DOHH2 (cell line): ENCODE measurements at regions not wholly inside any gene's neighbourhood (a gene's known extent, or its start where the extent isn't known, plus 50 kb on each side); places are given as distances from the start of the nearest gene placed in this dataset.

Source experiments
- H3F3A ChIP-seq: fragments of 200-600 bp; sonication (generic), shearing (Covaris generic); 2 replicates; pipeline ENCODE4 v1.6.0; 2016; ENCODE audit warnings: antibody characterized with exemption, mild to moderate bottlenecking; ENCODE audit not compliant: control insufficient read depth, insufficient read depth
- H3K27ac ChIP-seq: fragments of 200-600 bp; sonication (generic); 2 replicates; pipeline ENCODE4 v1.5.1; 2014; ENCODE audit warnings: low read depth, mild to moderate bottlenecking, low read length, moderate library complexity
- H3K27me3 ChIP-seq: fragments of 200-600 bp; sonication (generic); 2 replicates; pipeline ENCODE4 v1.6.1; 2014; ENCODE audit warnings: mild to moderate bottlenecking, low read length, mixed read lengths; ENCODE audit not compliant: control insufficient read depth
- H3K36me3 ChIP-seq: fragments of 200-600 bp; sonication (generic); 2 replicates; pipeline ENCODE4 v1.6.1; 2014; ENCODE audit warnings: mild to moderate bottlenecking, low read length, moderate library complexity, mixed read lengths; ENCODE audit not compliant: control insufficient read depth
- H3K4me1 ChIP-seq: fragments of 200-600 bp; sonication (generic); 2 replicates; pipeline ENCODE4 v1.6.1; 2014; ENCODE audit warnings: mild to moderate bottlenecking, low read length, mixed read lengths; ENCODE audit not compliant: control insufficient read depth
- H3K4me2 ChIP-seq: fragments of 200-600 bp; sonication (generic); 2 replicates; pipeline ENCODE4 v1.6.0; 2014; ENCODE audit warnings: mild to moderate bottlenecking, low read length, moderate library complexity
- H3K4me3 ChIP-seq: fragments of 200-600 bp; sonication (generic); 2 replicates; pipeline ENCODE4 v1.5.1; 2014; ENCODE audit warnings: mild to moderate bottlenecking, low read length, mixed read lengths
- H3K79me2 ChIP-seq: fragments of 200-600 bp; sonication (generic); 2 replicates; pipeline ENCODE4 v1.6.1; 2014; ENCODE audit warnings: mild to moderate bottlenecking, low read length, mixed read lengths; ENCODE audit not compliant: control insufficient read depth
- H3K9me2 ChIP-seq: fragments of 200-600 bp; sonication (generic); replicated peaks from 2 replicates; pipeline ENCODE4 v1.6.1; 2014; ENCODE audit warnings: mild to moderate bottlenecking, low read length, mixed read lengths; ENCODE audit not compliant: control insufficient read depth
- H3K9me3 ChIP-seq: fragments of 200-600 bp; sonication (generic); 2 replicates; pipeline ENCODE4 v1.6.1; 2014; ENCODE audit warnings: antibody characterized with exemption, low read length, mixed read lengths; ENCODE audit not compliant: control insufficient read depth, insufficient read depth
- H4K20me1 ChIP-seq: fragments of 200-600 bp; sonication (generic); 2 replicates; pipeline ENCODE4 v1.6.0; 2014; ENCODE audit warnings: low read depth, mild to moderate bottlenecking, antibody characterized with exemption, low read length, moderate library complexity; ENCODE audit not compliant: control insufficient read depth, insufficient read depth
- EZH2phosphoT487 ChIP-seq: fragments of 200-600 bp; sonication (generic); IDR thresholded peaks from 2 replicates; pipeline ENCODE4 v1.6.1; 2017; ENCODE audit warnings: borderline replicate concordance, mild to moderate bottlenecking, antibody characterized with exemption, low read length, moderate library complexity, mixed read lengths
- TF ChIP-seq, protein P1 (sequence below): fragments of 200-600 bp; sonication (generic); IDR thresholded peaks from one replicate; pipeline ENCODE4 v1.5.1; 2014; ENCODE audit warnings: antibody characterized with exemption, mild to moderate bottlenecking, low read depth, low read length; ENCODE audit not compliant: poor library complexity, severe bottlenecking

DNA sequence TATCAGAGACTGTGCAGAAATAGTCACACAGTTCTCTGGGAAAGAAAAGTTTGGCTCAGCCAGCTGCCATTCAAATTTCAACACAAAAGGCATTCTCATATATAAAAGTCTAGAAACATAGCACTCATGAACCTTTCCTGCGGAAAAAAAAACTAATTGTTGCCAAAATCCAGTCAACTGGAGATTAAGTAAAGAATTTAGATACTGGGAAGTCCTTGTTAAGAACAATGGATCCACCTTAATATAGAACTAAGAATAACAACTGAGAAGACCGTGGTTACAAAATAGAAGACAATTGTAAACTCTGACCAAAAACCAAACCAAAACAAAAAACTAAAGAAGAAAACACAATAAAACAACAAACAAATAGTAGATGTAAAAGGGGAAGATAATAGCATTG is 238.8 kb upstream of the PCSK5 start:
- H3K36me3 ChIP-seq = no peaks in the 10 kb centered on the region
- H3K9me3 ChIP-seq = no peaks in the 10 kb centered on the region
- H4K20me1 ChIP-seq = no peaks in the 10 kb centered on the region
- no peak overlapping the region for H3K27ac ChIP-seq
- no peak overlapping the region for H3K4me2 ChIP-seq
- H3F3A ChIP-seq = no peaks in the 10 kb centered on the region
- no peaks in the 10 kb centered on the region for H3K27me3 ChIP-seq
- H3K9me2 ChIP-seq = no peaks in the 10 kb centered on the region
- TF ChIP-seq, protein P1, sequence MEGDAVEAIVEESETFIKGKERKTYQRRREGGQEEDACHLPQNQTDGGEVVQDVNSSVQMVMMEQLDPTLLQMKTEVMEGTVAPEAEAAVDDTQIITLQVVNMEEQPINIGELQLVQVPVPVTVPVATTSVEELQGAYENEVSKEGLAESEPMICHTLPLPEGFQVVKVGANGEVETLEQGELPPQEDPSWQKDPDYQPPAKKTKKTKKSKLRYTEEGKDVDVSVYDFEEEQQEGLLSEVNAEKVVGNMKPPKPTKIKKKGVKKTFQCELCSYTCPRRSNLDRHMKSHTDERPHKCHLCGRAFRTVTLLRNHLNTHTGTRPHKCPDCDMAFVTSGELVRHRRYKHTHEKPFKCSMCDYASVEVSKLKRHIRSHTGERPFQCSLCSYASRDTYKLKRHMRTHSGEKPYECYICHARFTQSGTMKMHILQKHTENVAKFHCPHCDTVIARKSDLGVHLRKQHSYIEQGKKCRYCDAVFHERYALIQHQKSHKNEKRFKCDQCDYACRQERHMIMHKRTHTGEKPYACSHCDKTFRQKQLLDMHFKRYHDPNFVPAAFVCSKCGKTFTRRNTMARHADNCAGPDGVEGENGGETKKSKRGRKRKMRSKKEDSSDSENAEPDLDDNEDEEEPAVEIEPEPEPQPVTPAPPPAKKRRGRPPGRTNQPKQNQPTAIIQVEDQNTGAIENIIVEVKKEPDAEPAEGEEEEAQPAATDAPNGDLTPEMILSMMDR = no peak
- TF ChIP-seq EZH2phosphoT487 = no peak
- H3K4me3 ChIP-seq = no peak overlapping the region
- H3K4me1 ChIP-seq = no peaks in the 10 kb centered on the region
- no peaks in the 10 kb centered on the region for H3K79me2 ChIP-seq

DNA sequence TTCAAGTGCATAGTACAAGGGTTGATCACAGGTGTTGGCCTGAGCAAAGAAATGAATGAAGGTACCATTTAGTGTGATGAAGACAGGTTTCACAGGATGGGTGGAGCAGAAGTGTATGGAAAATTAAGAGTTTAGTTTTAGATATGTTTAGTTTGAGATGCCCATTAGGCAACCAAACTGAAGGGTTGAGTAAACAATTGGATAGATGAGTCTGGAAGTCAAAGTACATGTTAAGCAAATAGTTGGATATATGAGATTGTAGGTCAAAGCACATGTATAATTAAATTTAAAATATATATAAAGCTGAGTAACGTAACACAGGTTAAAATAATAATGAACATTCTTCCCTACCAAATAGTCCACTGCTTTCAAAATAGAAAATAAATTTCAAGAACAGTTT is 237.1 kb upstream of the PCSK5 start:
- no peaks in the 10 kb centered on the region for H3K79me2 ChIP-seq
- H3K36me3 ChIP-seq = no peaks in the 10 kb centered on the region
- no peaks in the 10 kb centered on the region for H3F3A ChIP-seq
- no peaks in the 10 kb centered on the region for H3K4me1 ChIP-seq
- no peak overlapping the region for H3K4me2 ChIP-seq
- TF ChIP-seq, protein P1 = no peak
- TF ChIP-seq EZH2phosphoT487 = no peak
- H3K27ac ChIP-seq = no peak overlapping the region
- H3K4me3 ChIP-seq = no peak overlapping the region
- no peaks in the 10 kb centered on the region for H4K20me1 ChIP-seq
- no peaks in the 10 kb centered on the region for H3K27me3 ChIP-seq
- H3K9me3 ChIP-seq = no peaks in the 10 kb centered on the region
- no peaks in the 10 kb centered on the region for H3K9me2 ChIP-seq

DNA sequence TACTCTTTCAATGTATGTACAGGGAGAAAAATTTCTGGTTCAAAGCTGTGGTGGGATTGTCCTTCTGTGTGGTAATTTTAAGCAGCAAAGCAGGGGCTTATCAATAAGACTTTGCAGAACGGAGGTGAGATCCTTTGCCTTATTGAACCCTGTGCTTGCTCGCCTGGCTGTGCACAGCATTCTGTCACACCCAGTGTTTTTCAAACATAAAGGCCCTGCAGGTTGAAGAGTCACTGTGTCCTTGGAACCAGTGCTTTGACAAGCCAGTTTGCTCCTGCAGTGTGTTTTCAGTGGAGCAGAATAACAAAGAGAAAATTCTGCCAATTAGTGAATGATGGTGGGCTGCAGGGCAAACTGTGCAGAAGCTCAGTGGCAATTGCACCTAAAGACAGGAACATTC is 236.7 kb upstream of the PCSK5 start:
- no peak overlapping the region for H3K4me3 ChIP-seq
- no peaks in the 10 kb centered on the region for H3K36me3 ChIP-seq
- no peak for TF ChIP-seq EZH2phosphoT487
- TF ChIP-seq, protein P1 = no peak
- H3K79me2 ChIP-seq = no peaks in the 10 kb centered on the region
- no peak overlapping the region for H3K4me2 ChIP-seq
- no peak overlapping the region for H3K27ac ChIP-seq
- no peaks in the 10 kb centered on the region for H3K4me1 ChIP-seq
- no peaks in the 10 kb centered on the region for H3K9me3 ChIP-seq
- H4K20me1 ChIP-seq = no peaks in the 10 kb centered on the region
- H3K9me2 ChIP-seq = no peaks in the 10 kb centered on the region
- no peaks in the 10 kb centered on the region for H3K27me3 ChIP-seq
- H3F3A ChIP-seq = no peaks in the 10 kb centered on the region

DNA sequence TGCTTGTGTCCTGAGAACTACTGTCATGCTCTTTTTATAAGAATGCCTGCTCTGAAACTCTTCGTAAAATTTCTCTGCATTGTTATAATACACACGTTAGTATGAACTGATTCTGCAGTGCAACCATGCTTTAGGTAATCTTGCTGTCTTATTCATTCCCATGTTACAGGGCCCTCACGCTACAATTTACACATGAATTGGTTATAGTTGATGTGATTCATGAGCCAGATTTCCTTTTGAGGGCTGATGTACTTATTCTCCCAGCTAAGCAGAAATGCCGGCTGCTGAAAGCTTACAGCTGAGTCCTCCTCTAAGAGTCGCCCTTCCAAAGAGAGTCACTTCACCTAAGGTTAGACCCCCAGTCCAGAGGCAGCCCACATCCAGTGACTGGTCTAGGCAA is 233.5 kb upstream of the PCSK5 start:
- Histone ChIP-seq H3F3A (no peaks in the 10 kb centered on the region), H3K27ac (no peak overlapping the region), H4K20me1 (no peaks in the 10 kb centered on the region), H3K9me3 (no peaks in the 10 kb centered on the region), H3K79me2 (no peaks in the 10 kb centered on the region), H3K4me2 (no peak overlapping the region), H3K9me2 (no peaks in the 10 kb centered on the region), H3K4me3 (no peak overlapping the region), H3K27me3 (no peaks in the 10 kb centered on the region), H3K4me1 (no peaks in the 10 kb centered on the region), H3K36me3 (no peaks in the 10 kb centered on the region)
- TF ChIP-seq EZH2phosphoT487 = no peak
- TF ChIP-seq, protein P1 = no peak
